ENCODE measurements at regions not wholly inside any gene's neighbourhood (a gene's known extent, or its start where the extent isn't known, plus 50 kb on each side); places are given as distances from the start of the nearest gene placed in this dataset.

DNA sequence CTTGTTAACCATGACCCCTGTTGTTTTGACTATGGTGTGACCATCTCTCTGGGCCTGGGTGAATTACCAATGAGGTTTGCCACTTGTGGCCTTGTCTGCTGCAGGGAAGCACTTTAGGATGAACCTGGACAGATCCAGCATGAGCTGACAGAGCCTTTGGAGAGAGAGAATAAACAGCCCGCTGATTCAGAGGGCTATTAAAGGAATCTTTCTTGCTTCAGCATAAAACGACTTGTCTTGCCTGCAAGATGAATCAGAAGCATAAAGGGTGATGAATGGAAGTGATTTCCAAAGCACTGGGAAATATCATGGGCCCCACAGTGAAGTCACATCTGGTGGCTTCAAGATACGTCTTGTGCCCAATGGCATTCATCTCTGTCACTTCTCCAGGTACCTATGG is 69.0 kb upstream of the WSCD2 start:
- no peak for TF ChIP-seq FOXM1 (IDR thresholded peaks at IDR 0.05; ENCODE audit: borderline replicate concordance, low read depth)

DNA sequence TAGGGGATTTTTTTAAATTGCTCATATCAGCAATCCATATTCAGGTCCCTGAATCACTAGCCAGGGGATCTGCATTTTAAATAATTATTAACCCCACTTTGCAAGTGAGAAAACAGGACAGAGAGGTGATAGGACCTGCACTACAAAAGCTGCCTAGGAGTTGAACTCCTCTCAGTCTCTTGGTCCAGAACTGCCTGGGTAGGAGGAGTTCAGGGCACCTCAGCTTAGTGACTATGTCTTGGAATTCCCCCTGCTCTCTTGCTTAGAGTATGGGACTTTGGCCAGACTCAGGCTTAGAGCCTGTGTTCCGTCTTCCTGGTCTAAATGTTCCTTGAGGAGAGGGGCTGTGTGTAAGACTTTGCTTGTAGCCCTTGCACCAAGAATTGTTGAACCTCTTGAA is 68.2 kb upstream of the WSCD2 start:
- TF ChIP-seq, protein P1, sequence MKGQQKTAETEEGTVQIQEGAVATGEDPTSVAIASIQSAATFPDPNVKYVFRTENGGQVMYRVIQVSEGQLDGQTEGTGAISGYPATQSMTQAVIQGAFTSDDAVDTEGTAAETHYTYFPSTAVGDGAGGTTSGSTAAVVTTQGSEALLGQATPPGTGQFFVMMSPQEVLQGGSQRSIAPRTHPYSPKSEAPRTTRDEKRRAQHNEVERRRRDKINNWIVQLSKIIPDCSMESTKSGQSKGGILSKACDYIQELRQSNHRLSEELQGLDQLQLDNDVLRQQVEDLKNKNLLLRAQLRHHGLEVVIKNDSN (IDR thresholded peaks at IDR 0.05): no peak
- TF ChIP-seq RAD21 (IDR thresholded peaks at IDR 0.05; ENCODE audit: low read depth) (no peak), TAF1 (IDR thresholded peaks at IDR 0.05; ENCODE audit: low read depth) (no peak), YY1 (IDR thresholded peaks at IDR 0.05; ENCODE audit: low read depth) (no peak), ZBTB7A (IDR thresholded peaks at IDR 0.05; ENCODE audit: low read depth) (no peak), FOXM1 (IDR thresholded peaks at IDR 0.05; ENCODE audit: borderline replicate concordance, low read depth) (no peak), EGR1 (IDR thresholded peaks at IDR 0.05) (no peak), CEBPB (IDR thresholded peaks at IDR 0.05) (no peak), NFIC (IDR thresholded peaks at IDR 0.05) (no peak), TEAD4 (IDR thresholded peaks at IDR 0.05) (no peak), EP300 (IDR thresholded peaks at IDR 0.05; ENCODE audit: borderline replicate concordance) (no peak), TCF12 (IDR thresholded peaks at IDR 0.05; ENCODE audit: low read depth) (no peak), CREB1 (IDR thresholded peaks at IDR 0.05; ENCODE audit: low read depth) (no peak)
- TF ChIP-seq, protein P2, sequence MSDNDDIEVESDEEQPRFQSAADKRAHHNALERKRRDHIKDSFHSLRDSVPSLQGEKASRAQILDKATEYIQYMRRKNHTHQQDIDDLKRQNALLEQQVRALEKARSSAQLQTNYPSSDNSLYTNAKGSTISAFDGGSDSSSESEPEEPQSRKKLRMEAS (IDR thresholded peaks at IDR 0.05): no peak
- TF ChIP-seq, protein P3, sequence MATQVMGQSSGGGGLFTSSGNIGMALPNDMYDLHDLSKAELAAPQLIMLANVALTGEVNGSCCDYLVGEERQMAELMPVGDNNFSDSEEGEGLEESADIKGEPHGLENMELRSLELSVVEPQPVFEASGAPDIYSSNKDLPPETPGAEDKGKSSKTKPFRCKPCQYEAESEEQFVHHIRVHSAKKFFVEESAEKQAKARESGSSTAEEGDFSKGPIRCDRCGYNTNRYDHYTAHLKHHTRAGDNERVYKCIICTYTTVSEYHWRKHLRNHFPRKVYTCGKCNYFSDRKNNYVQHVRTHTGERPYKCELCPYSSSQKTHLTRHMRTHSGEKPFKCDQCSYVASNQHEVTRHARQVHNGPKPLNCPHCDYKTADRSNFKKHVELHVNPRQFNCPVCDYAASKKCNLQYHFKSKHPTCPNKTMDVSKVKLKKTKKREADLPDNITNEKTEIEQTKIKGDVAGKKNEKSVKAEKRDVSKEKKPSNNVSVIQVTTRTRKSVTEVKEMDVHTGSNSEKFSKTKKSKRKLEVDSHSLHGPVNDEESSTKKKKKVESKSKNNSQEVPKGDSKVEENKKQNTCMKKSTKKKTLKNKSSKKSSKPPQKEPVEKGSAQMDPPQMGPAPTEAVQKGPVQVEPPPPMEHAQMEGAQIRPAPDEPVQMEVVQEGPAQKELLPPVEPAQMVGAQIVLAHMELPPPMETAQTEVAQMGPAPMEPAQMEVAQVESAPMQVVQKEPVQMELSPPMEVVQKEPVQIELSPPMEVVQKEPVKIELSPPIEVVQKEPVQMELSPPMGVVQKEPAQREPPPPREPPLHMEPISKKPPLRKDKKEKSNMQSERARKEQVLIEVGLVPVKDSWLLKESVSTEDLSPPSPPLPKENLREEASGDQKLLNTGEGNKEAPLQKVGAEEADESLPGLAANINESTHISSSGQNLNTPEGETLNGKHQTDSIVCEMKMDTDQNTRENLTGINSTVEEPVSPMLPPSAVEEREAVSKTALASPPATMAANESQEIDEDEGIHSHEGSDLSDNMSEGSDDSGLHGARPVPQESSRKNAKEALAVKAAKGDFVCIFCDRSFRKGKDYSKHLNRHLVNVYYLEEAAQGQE (IDR thresholded peaks at IDR 0.05; ENCODE audit: low read depth): no peak

DNA sequence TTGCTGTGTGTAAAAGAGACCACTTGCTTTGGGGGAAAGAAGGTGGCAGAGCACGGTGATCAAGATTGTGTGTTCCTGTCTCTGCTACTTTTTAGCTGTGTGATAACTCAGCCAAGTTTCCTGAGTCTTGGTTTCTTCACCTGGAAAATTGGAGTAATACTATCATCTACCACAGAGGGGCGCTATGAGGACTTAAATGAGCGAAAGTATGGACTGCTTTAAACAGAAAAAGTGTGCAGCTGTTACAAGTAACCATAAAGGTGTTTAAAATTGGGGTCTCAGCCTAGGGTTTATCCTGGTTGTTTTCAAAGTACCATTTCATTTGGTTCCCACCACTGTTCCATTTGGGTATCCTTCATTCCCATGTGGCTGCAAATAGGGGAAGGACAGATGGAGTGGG is 65.9 kb upstream of the WSCD2 start:
- no peak for TF ChIP-seq CEBPB (IDR thresholded peaks at IDR 0.05)
- TF ChIP-seq FOXM1 (IDR thresholded peaks at IDR 0.05; ENCODE audit: borderline replicate concordance, low read depth): no peak
- TF ChIP-seq RAD21 (IDR thresholded peaks at IDR 0.05; ENCODE audit: low read depth): peak; percentile 71

DNA sequence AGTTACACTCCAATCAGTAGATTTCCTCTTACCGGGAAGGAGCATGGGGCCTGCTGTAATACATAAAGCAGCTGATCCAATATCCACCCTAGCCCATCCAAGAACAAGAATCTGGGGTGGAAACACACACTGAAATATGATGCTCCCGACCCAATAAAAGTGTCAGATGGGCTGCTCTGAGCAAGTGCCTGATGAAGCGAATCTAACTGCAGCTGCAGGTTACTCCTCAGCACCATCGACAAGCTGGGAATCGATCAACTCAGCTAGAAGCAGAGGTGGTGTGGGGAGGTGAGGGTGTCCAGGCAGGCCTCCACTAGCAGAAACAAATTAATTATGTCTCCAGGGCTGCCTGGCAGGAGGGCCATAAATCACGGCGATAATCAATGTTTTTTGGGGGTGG is 64.0 kb upstream of the WSCD2 start:
- TF ChIP-seq NFIC (IDR thresholded peaks at IDR 0.05) (no peak), ZBTB7A (IDR thresholded peaks at IDR 0.05; ENCODE audit: low read depth) (no peak), EGR1 (IDR thresholded peaks at IDR 0.05) (no peak), FOXM1 (IDR thresholded peaks at IDR 0.05; ENCODE audit: borderline replicate concordance, low read depth) (no peak), TCF12 (IDR thresholded peaks at IDR 0.05; ENCODE audit: low read depth) (no peak), CREB1 (IDR thresholded peaks at IDR 0.05; ENCODE audit: low read depth) (no peak), TAF1 (IDR thresholded peaks at IDR 0.05; ENCODE audit: low read depth) (no peak), RAD21 (IDR thresholded peaks at IDR 0.05; ENCODE audit: low read depth) (no peak), CEBPB (IDR thresholded peaks at IDR 0.05) (no peak)
- TF ChIP-seq, protein P3 (IDR thresholded peaks at IDR 0.05; ENCODE audit: low read depth): no peak
- TF ChIP-seq, protein P1 (IDR thresholded peaks at IDR 0.05): no peak

DNA sequence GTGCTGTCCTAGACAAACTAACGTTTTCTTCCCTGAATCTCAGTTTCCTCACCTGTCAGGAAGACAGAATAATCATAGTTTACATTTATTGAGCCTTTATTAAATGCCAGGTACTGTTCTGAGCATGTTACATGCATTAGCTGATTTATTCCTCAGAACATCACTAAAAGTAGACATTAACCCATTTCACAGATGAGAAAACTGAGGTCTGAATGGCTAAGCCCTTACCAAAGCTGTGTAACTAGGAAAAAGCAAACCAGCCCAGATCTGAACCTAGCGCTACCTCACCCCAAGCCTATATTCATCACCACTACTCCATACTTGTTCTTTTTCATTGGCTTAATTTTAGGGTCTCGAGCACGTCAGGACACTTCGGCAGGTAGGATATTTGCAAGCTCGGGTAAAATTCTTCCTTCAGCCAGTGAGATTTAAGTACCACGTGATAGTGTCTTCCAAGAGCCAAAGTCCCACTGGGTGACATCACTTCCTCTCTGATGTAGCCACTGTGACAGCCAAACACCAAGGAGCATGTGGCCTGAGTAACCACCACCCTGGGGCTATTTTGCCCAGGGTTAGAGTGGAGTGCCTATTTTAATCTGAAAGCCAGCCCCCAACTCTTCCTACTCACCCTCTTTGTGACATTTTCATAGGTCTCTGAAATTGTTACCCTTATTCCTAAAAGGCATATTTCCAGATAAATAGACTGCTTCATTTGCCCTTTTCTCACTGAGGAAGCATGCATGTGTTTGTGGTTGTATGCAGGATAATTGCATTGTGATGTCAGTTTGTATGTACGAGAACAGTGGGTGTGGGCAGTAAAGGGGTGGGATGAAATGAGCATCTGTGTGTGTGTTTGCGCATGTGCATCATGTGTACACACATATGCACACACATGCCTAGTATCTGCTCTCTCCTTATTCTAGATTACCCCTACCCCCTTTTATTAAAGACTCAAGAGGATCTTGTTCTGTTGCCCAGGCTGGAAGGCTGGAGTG is 62.2 kb upstream of the WSCD2 start:
- no peak for TF ChIP-seq YY1 (IDR thresholded peaks at IDR 0.05; ENCODE audit: low read depth)
- no peak for TF ChIP-seq EP300 (IDR thresholded peaks at IDR 0.05; ENCODE audit: borderline replicate concordance)
- TF ChIP-seq TCF12 (IDR thresholded peaks at IDR 0.05; ENCODE audit: low read depth): no peak
- TF ChIP-seq TEAD4 (IDR thresholded peaks at IDR 0.05): no peak
- TF ChIP-seq CEBPB (IDR thresholded peaks at IDR 0.05): no peak
- TF ChIP-seq NFIC (IDR thresholded peaks at IDR 0.05): no peak
- no peak for TF ChIP-seq RAD21 (IDR thresholded peaks at IDR 0.05; ENCODE audit: low read depth)
- no peak for TF ChIP-seq ZBTB7A (IDR thresholded peaks at IDR 0.05; ENCODE audit: low read depth)
- TF ChIP-seq, protein P1 (IDR thresholded peaks at IDR 0.05): no peak
- no peak for TF ChIP-seq CREB1 (IDR thresholded peaks at IDR 0.05; ENCODE audit: low read depth)
- TF ChIP-seq TAF1 (IDR thresholded peaks at IDR 0.05; ENCODE audit: low read depth): no peak
- TF ChIP-seq EGR1 (IDR thresholded peaks at IDR 0.05): no peak
- TF ChIP-seq, protein P3 (IDR thresholded peaks at IDR 0.05; ENCODE audit: low read depth): no peak
- TF ChIP-seq FOXM1 (IDR thresholded peaks at IDR 0.05; ENCODE audit: borderline replicate concordance, low read depth): no peak
- TF ChIP-seq, protein P2 (IDR thresholded peaks at IDR 0.05): no peak

Data from Ishikawa (cell line).